GM19025 (cell line): ENCODE measurements at regions not wholly inside any gene's neighbourhood (a gene's known extent, or its start where the extent isn't known, plus 50 kb on each side); places are given as distances from the start of the nearest gene placed in this dataset.
"Not testable (repeated sequence)": the region's sequence is repeated elsewhere in the genome, so short reads cannot be mapped to it uniquely, and the experiment has no call there.

Source experiments
- ATAC-seq: cut with Tn5 transposase; IDR thresholded peaks from one replicate; pipeline ENCODE4 v1.9.1; 2021; ENCODE audit warnings: mild to moderate bottlenecking, low read depth, moderate library complexity; ENCODE audit not compliant: unreplicated experiment

DNA sequence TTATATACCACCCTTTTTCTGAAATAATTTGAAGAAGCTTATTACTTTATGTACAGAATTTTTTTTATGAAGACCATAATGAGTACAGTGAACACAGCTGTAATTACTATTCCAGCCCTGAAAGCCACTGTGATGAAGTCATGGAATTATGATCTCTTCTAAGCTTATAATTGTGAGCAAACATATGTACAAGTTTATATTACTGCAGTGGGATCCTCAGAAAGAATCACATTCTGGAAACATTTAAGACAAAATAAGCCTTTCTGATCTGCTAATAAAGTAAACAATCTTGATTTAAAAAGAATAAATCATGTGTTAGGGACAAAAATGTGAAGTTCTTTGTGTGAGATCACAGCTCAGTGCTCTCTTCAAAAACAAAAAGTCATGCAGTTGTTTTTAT, 560.4 kb downstream of the CD109 start:
- no peak for ATAC-seq

GRCh38 chr6:74255007-74255406, 559.0 kb downstream of the CD109 start:
- ATAC-seq, result not testable (repeated sequence)

DNA sequence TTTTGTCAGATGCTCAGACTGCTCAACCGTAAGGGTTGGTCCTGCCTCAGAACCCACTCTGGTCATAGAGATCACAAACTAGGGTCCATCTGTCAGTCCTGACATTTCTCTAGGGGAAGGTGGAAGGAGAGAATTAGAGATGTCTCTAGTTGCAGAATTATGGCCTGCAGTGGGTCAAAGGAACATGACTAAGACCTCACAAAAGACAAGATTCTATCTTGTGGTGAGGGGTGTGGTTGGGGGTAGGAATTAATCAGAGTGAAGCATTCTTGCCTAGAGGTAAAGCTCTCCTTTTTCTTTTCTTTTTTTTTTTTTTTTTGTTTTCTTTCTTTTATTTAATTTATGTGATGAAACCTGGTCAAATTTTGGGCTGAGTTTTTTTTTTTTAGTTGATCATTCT, 558.1 kb downstream of the CD109 start:
- not testable (repeated sequence) for ATAC-seq

DNA sequence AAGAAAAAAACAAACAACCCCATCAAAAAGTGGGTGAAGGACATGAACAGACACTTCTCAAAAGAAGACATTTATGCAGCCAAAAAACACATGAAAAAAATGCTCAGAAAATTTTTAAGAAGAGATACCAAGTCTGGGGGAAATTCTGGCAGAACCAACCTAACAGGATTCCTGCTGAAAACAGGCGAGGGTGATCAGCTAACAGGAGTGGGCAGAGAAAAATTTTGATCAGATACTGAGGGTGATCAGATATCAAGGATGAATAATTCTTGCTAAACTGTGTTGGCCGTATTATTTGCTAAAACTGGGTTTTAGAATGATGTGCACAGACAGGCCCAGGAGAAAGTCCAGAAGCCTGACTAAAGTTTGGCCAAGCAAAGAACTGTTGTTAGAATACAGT, 557.3 kb downstream of the CD109 start:
- no peak for ATAC-seq

GRCh38 chr6:74250161-74250818, 554.3 kb downstream of the CD109 start:
- ATAC-seq, result no peak

GRCh38 chr6:74249658-74250057, 553.7 kb downstream of the CD109 start:
- ATAC-seq, result no peak

DNA sequence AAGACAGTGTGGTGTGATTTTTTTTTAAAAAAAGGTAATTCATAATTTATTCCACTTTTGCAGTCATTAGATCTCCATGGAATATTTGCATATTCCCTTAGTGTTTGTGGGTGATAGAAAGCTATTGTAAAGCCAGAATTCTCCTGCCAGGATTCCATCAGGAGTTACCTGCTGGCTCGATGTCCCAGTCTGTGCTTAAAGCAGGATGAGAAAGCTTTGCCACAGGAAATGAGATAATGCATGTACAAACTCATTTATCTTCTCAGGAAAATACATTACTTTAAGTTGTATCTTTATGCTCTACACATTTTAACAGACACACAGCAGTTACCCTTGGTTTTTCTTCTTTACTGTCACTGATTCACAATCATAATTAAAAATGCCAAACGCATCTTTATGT, 553.0 kb downstream of the CD109 start:
- ATAC-seq, result no peak

- no peak for ATAC-seq
Measured at GRCh38 chr6:74222768-74223333, 526.8 kb downstream of the CD109 start.

DNA sequence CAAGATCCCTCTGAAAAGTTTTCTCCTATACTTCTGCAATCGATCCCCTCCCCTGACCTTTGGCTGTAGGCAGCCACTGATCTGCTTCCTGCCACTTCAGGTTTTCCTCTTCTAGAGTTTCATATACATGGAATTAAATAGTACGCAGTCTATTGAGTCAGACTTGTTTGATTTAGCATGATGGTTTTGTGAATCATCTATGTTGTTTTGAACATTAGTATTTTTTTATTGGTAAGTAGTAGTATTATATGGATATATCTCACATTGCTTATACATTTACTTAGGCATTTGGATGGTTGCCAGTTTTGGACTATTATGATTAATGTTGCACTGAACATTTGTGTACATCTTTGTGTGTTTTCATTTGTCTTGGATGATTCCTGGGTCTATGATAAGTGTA, 518.0 kb downstream of the CD109 start:
- no peak for ATAC-seq

GRCh38 chr6:74208239-74208638, 512.2 kb downstream of the CD109 start:
- ATAC-seq, result no peak

- no peak for ATAC-seq
Measured at GRCh38 chr6:74199215-74199915, 503.4 kb downstream of the CD109 start.

DNA sequence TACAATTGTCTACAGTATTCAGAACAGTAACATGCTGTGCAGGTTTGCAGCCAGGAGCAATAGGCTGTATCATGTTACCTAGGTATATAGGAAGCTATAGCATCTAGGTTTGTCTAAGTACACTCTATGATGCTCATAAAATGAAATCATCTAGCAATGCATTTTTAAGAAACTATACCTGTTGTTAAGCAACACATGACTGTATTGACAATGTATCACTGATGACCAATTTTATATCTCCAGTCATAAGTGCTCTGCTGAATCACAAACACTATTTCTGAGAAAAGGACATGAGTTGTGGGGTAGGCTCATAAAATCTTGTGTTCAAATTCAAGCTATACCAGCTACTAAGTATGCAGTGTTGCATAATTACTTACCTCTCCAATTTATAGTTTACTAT, 501.3 kb downstream of the CD109 start:
- no peak for ATAC-seq

GRCh38 chr6:74187811-74188210, 491.8 kb downstream of the CD109 start:
- ATAC-seq, result no peak

DNA sequence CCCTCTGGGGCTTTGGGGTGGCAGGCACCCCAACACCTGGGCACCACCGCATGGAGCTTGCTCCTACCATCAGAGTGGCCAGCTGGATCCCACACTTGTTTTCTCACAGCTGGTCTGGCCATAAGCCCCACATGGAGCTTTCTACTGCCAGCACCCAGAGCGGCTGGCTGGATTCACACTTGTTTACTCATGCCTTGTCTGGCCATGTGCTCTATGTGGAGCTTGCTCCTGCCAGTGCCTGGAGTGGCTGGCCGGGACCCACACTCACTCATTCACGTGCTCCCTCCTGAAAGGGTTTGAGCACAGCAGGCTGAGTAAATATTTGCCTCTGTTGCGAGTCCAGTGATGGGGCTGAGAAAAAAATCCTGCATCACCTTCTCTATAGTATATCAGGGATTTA, 487.0 kb downstream of the CD109 start:
- ATAC-seq, result no peak

- ATAC-seq, result no peak
Measured at GRCh38 chr6:74181471-74181870, 485.5 kb downstream of the CD109 start.

GRCh38 chr6:74177506-74177905, 481.5 kb downstream of the CD109 start:
- no peak for ATAC-seq

GRCh38 chr6:74170550-74170949, 474.5 kb downstream of the CD109 start:
- ATAC-seq, result not testable (repeated sequence)

GRCh38 chr6:74170118-74170517, 474.1 kb downstream of the CD109 start:
- no peak for ATAC-seq

- ATAC-seq, result no peak
Measured at GRCh38 chr6:74167976-74168375, 472.0 kb downstream of the CD109 start.

DNA sequence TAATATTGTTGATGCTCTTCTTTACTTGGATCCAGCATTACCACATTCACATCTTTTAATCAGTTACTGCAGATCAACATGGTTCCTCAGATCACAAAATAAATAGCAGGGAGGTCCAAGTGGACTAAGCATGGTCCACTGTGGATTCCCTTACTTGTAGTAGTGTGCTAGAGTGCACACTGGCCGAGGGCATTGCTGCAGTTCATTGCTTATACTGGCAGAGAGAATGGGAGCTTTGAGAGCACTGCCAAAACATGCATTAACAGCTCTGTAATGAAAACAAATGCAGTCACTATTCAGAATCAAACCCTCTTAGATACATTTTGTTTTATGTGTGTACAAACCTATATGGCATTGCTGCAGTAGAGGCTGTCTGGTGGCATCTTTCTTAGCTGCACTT, 471.5 kb downstream of the CD109 start:
- ATAC-seq, result no peak

DNA sequence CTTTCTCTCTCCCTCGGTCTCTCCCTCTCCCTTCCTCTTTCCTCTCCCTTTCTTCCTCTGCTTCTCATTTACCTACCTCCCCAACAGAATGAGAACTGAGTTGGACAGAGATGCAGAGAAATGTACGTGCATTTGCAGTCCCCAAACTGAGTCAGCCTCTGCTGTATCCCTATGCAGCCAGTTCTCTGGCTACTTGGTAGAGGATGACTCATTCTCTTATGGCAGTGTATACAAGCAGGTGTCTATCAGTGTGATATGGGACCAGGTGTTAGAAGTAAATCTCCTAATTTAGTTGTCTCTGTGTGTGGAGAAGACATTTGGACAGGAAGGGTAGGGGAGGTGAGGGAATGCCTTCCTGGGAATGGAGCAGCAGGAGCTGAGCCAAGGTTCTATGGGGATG, 470.8 kb downstream of the CD109 start:
- no peak for ATAC-seq

- ATAC-seq, result no peak
Measured at GRCh38 chr6:74161380-74161779, 465.4 kb downstream of the CD109 start.
